ENCODE measurements at regions not wholly inside any gene's neighbourhood (a gene's known extent, or its start where the extent isn't known, plus 50 kb on each side); places are given as distances from the start of the nearest gene placed in this dataset.

- Mint-ChIP-seq H3K9me3 (ENCODE audit: unreplicated experiment) (peaks cover 2% of the 10 kb centered on the region), H3K36me3 (ENCODE audit: low read depth, unreplicated experiment) (no peaks in the 10 kb centered on the region), H3K27me3 (ENCODE audit: low read depth, unreplicated experiment) (no peaks in the 10 kb centered on the region), H3K4me1 (ENCODE audit: low read depth, unreplicated experiment) (no peaks in the 10 kb centered on the region), H3K27ac (ENCODE audit: unreplicated experiment) (no peak overlapping the region), H3K4me3 (ENCODE audit: unreplicated experiment) (no peak overlapping the region)
- H3K36me3 ChIP-seq (ENCODE audit: insufficient read depth, low read length), result no peaks in the 10 kb centered on the region
- no peaks in the 10 kb centered on the region for H3K79me2 ChIP-seq (ENCODE audit: insufficient read depth, low read length)
- H3K4me1 ChIP-seq (ENCODE audit: insufficient read depth, low read length), result no peaks in the 10 kb centered on the region
- no peaks in the 10 kb centered on the region for H4K20me1 ChIP-seq (ENCODE audit: insufficient read depth, low read length)
- H3K9ac ChIP-seq (ENCODE audit: low read length), result no peak overlapping the region
- DNase-seq (ENCODE audit: low read depth) (no peak), FAIRE-seq (no peak)
- peaks cover 6% of the 10 kb centered on the region for H3K9me3 ChIP-seq (ENCODE audit: insufficient read depth, low read depth, low read length)
- H3K4me3 ChIP-seq (ENCODE audit: insufficient read depth, low read depth, low read length), result no peak overlapping the region
- no peak overlapping the region for H3K27ac ChIP-seq (ENCODE audit: low read depth, low read length)
- H3K4me2 ChIP-seq (ENCODE audit: low read length), result no peak overlapping the region
- TF ChIP-seq CTCF (IDR thresholded peaks at IDR 0.05; ENCODE audit: insufficient read depth, low read depth, low read length) (no peak), EZH2 (IDR thresholded peaks at IDR 0.05; ENCODE audit: insufficient read depth, low read length) (no peak)
- no peaks in the 10 kb centered on the region for H3K27me3 ChIP-seq (ENCODE audit: insufficient read depth, low read length)
- no peak overlapping the region for H2AFZ ChIP-seq (ENCODE audit: low read depth, low read length)
Measured at GRCh38 chr15:93553167-93553935, 464.3 kb upstream of the RGMA start.

DNA sequence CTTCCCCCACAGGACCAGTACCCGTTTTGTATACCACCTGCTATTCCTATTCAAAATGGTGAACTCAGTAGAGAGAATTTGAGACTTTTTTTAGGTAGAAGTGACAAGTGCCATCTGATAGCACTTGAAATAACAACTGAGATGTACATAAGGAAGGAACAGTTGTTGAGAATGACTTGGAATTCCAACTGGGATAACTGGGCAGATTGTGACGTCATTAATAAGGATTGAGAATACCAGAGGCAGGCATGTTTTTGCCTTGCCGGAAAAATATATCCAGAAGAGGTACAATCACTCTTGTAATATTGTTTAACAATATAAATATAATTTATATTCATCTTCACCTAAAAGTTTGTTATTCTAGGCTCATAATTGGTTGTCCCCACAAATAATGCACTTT, 454.1 kb upstream of the RGMA start:
- TF ChIP-seq CTCF (IDR thresholded peaks at IDR 0.05; ENCODE audit: insufficient read depth, low read depth, low read length) (no peak), EZH2 (IDR thresholded peaks at IDR 0.05; ENCODE audit: insufficient read depth, low read length) (no peak)
- Histone ChIP-seq H3K4me2 (ENCODE audit: low read length) (no peak overlapping the region), H3K9me3 (ENCODE audit: insufficient read depth, low read depth, low read length) (no peaks in the 10 kb centered on the region), H3K4me1 (ENCODE audit: insufficient read depth, low read length) (no peaks in the 10 kb centered on the region), H2AFZ (ENCODE audit: low read depth, low read length) (no peak overlapping the region), H3K4me3 (ENCODE audit: insufficient read depth, low read depth, low read length) (no peak overlapping the region), H3K27ac (ENCODE audit: low read depth, low read length) (no peak overlapping the region), H3K36me3 (ENCODE audit: insufficient read depth, low read length) (no peaks in the 10 kb centered on the region), H3K79me2 (ENCODE audit: insufficient read depth, low read length) (no peaks in the 10 kb centered on the region), H4K20me1 (ENCODE audit: insufficient read depth, low read length) (no peaks in the 10 kb centered on the region), H3K27me3 (ENCODE audit: insufficient read depth, low read length) (no peaks in the 10 kb centered on the region), H3K9ac (ENCODE audit: low read length) (no peak overlapping the region)
- H3K4me3 Mint-ChIP-seq (ENCODE audit: unreplicated experiment), result no peak overlapping the region
- H3K36me3 Mint-ChIP-seq (ENCODE audit: low read depth, unreplicated experiment), result no peaks in the 10 kb centered on the region
- no peak for FAIRE-seq
- no peaks in the 10 kb centered on the region for H3K27me3 Mint-ChIP-seq (ENCODE audit: low read depth, unreplicated experiment)
- H3K27ac Mint-ChIP-seq (ENCODE audit: unreplicated experiment), result no peak overlapping the region
- no peaks in the 10 kb centered on the region for H3K9me3 Mint-ChIP-seq (ENCODE audit: unreplicated experiment)
- no peaks in the 10 kb centered on the region for H3K4me1 Mint-ChIP-seq (ENCODE audit: low read depth, unreplicated experiment)
- DNase-seq (ENCODE audit: low read depth), result no peak

GRCh38 chr15:93527374-93528050, 438.5 kb upstream of the RGMA start:
- Histone ChIP-seq H3K9me3 (ENCODE audit: insufficient read depth, low read depth, low read length) (no peaks in the 10 kb centered on the region), H3K4me3 (ENCODE audit: insufficient read depth, low read depth, low read length) (no peak overlapping the region), H2AFZ (ENCODE audit: low read depth, low read length) (no peak overlapping the region), H3K4me1 (ENCODE audit: insufficient read depth, low read length) (no peaks in the 10 kb centered on the region), H3K27me3 (ENCODE audit: insufficient read depth, low read length) (no peaks in the 10 kb centered on the region), H4K20me1 (ENCODE audit: insufficient read depth, low read length) (no peaks in the 10 kb centered on the region), H3K36me3 (ENCODE audit: insufficient read depth, low read length) (no peaks in the 10 kb centered on the region), H3K9ac (ENCODE audit: low read length) (no peak overlapping the region), H3K27ac (ENCODE audit: low read depth, low read length) (no peak overlapping the region), H3K4me2 (ENCODE audit: low read length) (no peak overlapping the region), H3K79me2 (ENCODE audit: insufficient read depth, low read length) (no peaks in the 10 kb centered on the region)
- H3K9me3 Mint-ChIP-seq (ENCODE audit: unreplicated experiment), result no peaks in the 10 kb centered on the region
- TF ChIP-seq CTCF (IDR thresholded peaks at IDR 0.05; ENCODE audit: insufficient read depth, low read depth, low read length) (no peak), EZH2 (IDR thresholded peaks at IDR 0.05; ENCODE audit: insufficient read depth, low read length) (no peak)
- H3K27me3 Mint-ChIP-seq (ENCODE audit: low read depth, unreplicated experiment), result peaks cover 11% of the 10 kb centered on the region
- DNase-seq (ENCODE audit: low read depth) (no peak), FAIRE-seq (no peak)
- no peak overlapping the region for H3K4me3 Mint-ChIP-seq (ENCODE audit: unreplicated experiment)
- no peaks in the 10 kb centered on the region for H3K36me3 Mint-ChIP-seq (ENCODE audit: low read depth, unreplicated experiment)
- no peaks in the 10 kb centered on the region for H3K4me1 Mint-ChIP-seq (ENCODE audit: low read depth, unreplicated experiment)
- H3K27ac Mint-ChIP-seq (ENCODE audit: unreplicated experiment), result no peak overlapping the region
